Heart right ventricle (tissue), 16 donors: ENCODE measurements at regions not wholly inside any gene's neighbourhood (a gene's known extent, or its start where the extent isn't known, plus 50 kb on each side); places are given as distances from the start of the nearest gene placed in this dataset.

Experiments used
- ATAC-seq, 8 donors: fragments of 200-7000 bp; cut with Tn5 transposase; one replicate each; pipeline ENCODE4 v1.9.1; 2020; ENCODE audit warnings: mild to moderate bottlenecking in 8 of 8, moderate library complexity in 8 of 8, moderate number of reproducible peaks in 1 of 8
- DNase-seq, 2 donors: peaks; one replicate each; pipeline ENCODE4 v3.0.0-alpha.2; 2020
- H3K27ac ChIP-seq, 10 donors: fragments of 200-600 bp; sonication (generic) in 2 of 10; one replicate each; pipeline versions ENCODE4 v1.5.0 to v1.8.0; 2020 to 2022; ENCODE audit warnings: mild to moderate bottlenecking in 3 of 10
- H3K27me3 ChIP-seq, 7 donors: fragments of 200-600 bp; one replicate each; pipeline ENCODE4 v1.8.0; 2021 to 2022; ENCODE audit warnings: mild to moderate bottlenecking in 2 of 7
- H3K36me3 ChIP-seq, 9 donors: fragments of 200-600 bp; sonication (generic) in 1 of 9; one replicate each; pipeline versions ENCODE4 v1.5.0 to v1.8.0; 2020 to 2022; ENCODE audit warnings: mild to moderate bottlenecking in 2 of 9
- H3K4me1 ChIP-seq, 9 donors: fragments of 200-600 bp; sonication (generic) in 1 of 9; one replicate each; pipeline versions ENCODE4 v1.5.0 to v1.8.0; 2020 to 2022; ENCODE audit warnings: mild to moderate bottlenecking in 4 of 9
- H3K4me3 ChIP-seq, 10 donors: fragments of 200-600 bp; sonication (generic) in 2 of 10; one replicate each; pipeline versions ENCODE4 v1.5.0 to v1.8.0; 2020 to 2022; ENCODE audit warnings: mild to moderate bottlenecking in 7 of 10, moderate library complexity in 2 of 10
- H3K9me3 ChIP-seq, 11 donors: fragments of 200-600 bp in 10 of 11; sonication (generic) in 2 of 11; one replicate each; pipeline versions ENCODE4 v1.5.0 to v1.8.0; 2013 to 2022; ENCODE audit warnings: mild to moderate bottlenecking in 2 of 11, control low read depth in 1 of 11, moderate library complexity in 1 of 11
- CTCF ChIP-seq, 9 donors: fragments of 200-600 bp; sonication (generic) in 2 of 9; IDR thresholded peaks; one replicate each; pipeline versions ENCODE4 v1.5.0 to v1.8.0; 2021 to 2022; ENCODE audit warnings: antibody characterized with exemption in 9 of 9, mild to moderate bottlenecking in 5 of 9, moderate library complexity in 1 of 9
- WGBS, 2 donors: extraction: QIAGEN DNeasy Blood & Tissue Kit; methylation state at CpG; one replicate each; pipeline ENCODE4 v1.1.7; 2013; ENCODE audit warnings: inconsistent platforms in 1 of 2; 5-methylcytosine and 5-hydroxymethylcytosine counted together
- intact Hi-C, 10 donors: fragments of 100-400 bp; cut with DNase I; formaldehyde crosslinking; loops; one replicate each; pipeline versions ENCODE4 v1.11.1 to v1.14.2; 2022
- donor health status: Arrhythmogenic right ventricular cardiomyopathy.
- donor health status: ischemic (EF 13 %, LVEDD 7.1; RV severe dilation, severe dysfunction).
- donor health status: healthy with polysubstance abuse.
- donor health status: DM: no; HTN: yes; CAD: no.
- donor health status: DM: no; HTN: no; CAD: no.
- donor health status: ischemic (EF 25% LVEDD 6.9; RV normal size, moderate dysfunction).
- donor health status: ischemic (EF 25% LVEDD 5.7; RV mildly dilated, moderate dysfunction).
- donor health status: healthy.
- donor health status: DM: yes; HTN: yes; CAD: no.
- donor health status: Ischemic cardiomyopathy.
- donor health status: ischemic (EF 35%, LVEDD 5.7; RV mildly dilated, moderate dysfunction).
- donor health status: nonischemic (EF 11% LVEDD 7.7; RV severe dilation, severe dysfunction).
- donor health status: DM: yes; HTN: yes; CAD: no.
- donor health status: PGD.
- donor health status: ischemic (EF 29% LVEDD 5.4; RV normal size, mild dysfunction).
- donor health status: nonischemic (EF 23%, LVEDD 6.1; RV moderate dilation, normal function).

DNA sequence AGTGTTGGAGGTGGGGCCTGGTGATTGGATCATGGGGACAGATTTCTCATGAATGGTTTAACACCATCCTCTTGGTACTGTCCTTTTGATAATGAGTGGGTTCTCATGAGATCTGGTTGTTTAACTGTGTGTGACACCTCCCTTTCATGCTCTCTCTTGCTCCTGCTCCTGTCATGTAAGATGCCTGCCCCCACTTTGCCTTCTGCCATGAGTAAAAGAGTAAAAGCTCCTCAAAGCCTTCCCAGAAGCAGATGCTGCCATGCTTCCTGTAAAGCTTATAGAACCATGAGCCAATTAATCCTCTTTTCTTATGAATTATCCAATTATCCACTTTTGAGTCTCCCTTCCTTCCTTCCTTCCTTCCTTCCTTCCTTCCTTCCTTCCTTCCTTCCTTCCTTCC lies 317.7 kb downstream of the RDH14 start:
- intact Hi-C loops: no loop called here
- no peaks in the 10 kb centered on the region for H3K9me3 ChIP-seq
- H3K27ac ChIP-seq: no peak overlapping the region
- no peak for DNase-seq
- H3K4me1 ChIP-seq: peaks cover 0 to 12% (median 0%) of the 10 kb centered on the region in 9 donors
- TF ChIP-seq CTCF (IDR thresholded peaks at IDR 0.05): no peak
- H3K27me3 ChIP-seq: no peaks in the 10 kb centered on the region
- no peak for ATAC-seq
- no peak overlapping the region for H3K4me3 ChIP-seq
- H3K36me3 ChIP-seq: no peaks in the 10 kb centered on the region

DNA sequence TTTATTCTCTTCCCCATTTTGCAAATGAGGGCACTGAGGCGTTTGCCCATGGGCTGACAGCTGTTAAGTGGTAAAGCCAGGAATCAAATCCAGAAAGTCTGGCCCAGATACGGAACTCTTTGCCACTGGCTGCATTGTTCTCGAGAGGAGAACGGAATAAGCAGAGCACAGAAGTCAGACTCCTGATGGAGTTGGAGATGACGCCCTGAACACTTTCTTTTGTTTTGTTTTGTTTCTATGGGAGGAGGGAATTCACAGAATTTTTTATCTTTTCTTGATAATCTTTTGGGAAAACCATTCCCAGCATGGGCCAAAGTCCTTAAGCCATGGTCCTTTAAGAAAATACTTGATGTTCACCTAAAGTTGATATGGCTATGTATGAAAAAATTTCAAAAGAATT lies 322.2 kb downstream of the RDH14 start:
- Histone ChIP-seq H3K4me3 (no peak overlapping the region), H3K27ac (no peak overlapping the region), H3K36me3 (no peaks in the 10 kb centered on the region), H3K27me3 (no peaks in the 10 kb centered on the region), H3K4me1 (no peaks in the 10 kb centered on the region), H3K9me3 (no peaks in the 10 kb centered on the region)
- no peak for TF ChIP-seq CTCF (IDR thresholded peaks at IDR 0.05)
- DNase-seq: no peak
- WGBS, 2 donors: 59 to 71% methylated on average over 5 of the region's 5 CpGs
- ATAC-seq: no peak
- intact Hi-C loops: no loop called here

DNA sequence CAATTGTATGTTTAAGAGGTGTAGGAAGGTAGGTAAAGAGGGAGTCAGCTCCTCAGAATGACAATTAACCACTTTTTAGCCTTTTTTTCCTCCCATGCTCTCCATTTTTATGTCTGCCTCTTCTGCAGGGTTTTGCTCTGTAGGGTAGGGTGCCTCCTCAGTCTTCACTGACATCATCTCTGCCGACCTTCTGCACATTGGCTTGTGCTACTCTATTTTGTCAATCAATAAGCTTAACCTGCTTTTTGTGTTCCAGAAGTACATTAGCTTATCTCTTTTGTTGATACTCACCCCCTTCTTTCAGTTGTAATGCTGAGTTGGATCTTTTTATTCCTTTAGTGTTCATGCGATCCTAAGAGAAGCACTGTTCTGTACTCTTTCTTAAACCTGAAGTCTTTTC lies 323.2 kb downstream of the RDH14 start:
- H3K36me3 ChIP-seq: no peaks in the 10 kb centered on the region
- intact Hi-C loops: no loop called here
- no peaks in the 10 kb centered on the region for H3K27me3 ChIP-seq
- DNase-seq (no peak), ATAC-seq (no peak)
- no peak for TF ChIP-seq CTCF (IDR thresholded peaks at IDR 0.05)
- no peaks in the 10 kb centered on the region for H3K9me3 ChIP-seq
- no peak overlapping the region for H3K4me3 ChIP-seq
- H3K27ac ChIP-seq: no peak overlapping the region
- no peaks in the 10 kb centered on the region for H3K4me1 ChIP-seq
- 75 to 80% methylated on average over 2 of the region's 2 CpGs for WGBS, 2 donors

GRCh38 chr2:18232731-18233438 lies 327.6 kb downstream of the RDH14 start:
- ATAC-seq (no peak), DNase-seq (no peak)
- WGBS, 2 donors: 45 to 47% methylated on average over 3 of the region's 3 CpGs
- Histone ChIP-seq H3K4me3 (no peak overlapping the region), H3K4me1 (no peaks in the 10 kb centered on the region), H3K27me3 (no peaks in the 10 kb centered on the region), H3K27ac (no peak overlapping the region), H3K36me3 (no peaks in the 10 kb centered on the region), H3K9me3 (no peaks in the 10 kb centered on the region)
- intact Hi-C loops: no loop called here
- no peak for TF ChIP-seq CTCF (IDR thresholded peaks at IDR 0.05)
